HG03342 (cell line): ENCODE measurements at regions not wholly inside any gene's neighbourhood (a gene's known extent, or its start where the extent isn't known, plus 50 kb on each side); places are given as distances from the start of the nearest gene placed in this dataset.
"Not testable (repeated sequence)": the region's sequence is repeated elsewhere in the genome, so short reads cannot be mapped to it uniquely, and the experiment has no call there.

Source experiments
- ATAC-seq: cut with Tn5 transposase; IDR thresholded peaks from one replicate; pipeline ENCODE4 v1.9.1; 2021; ENCODE audit warnings: mild to moderate bottlenecking, moderate library complexity; ENCODE audit not compliant: unreplicated experiment

GRCh38 chr9:81811688-81812087, 116.5 kb upstream of the SPATA31D4 start:
- not testable (repeated sequence) for ATAC-seq

DNA sequence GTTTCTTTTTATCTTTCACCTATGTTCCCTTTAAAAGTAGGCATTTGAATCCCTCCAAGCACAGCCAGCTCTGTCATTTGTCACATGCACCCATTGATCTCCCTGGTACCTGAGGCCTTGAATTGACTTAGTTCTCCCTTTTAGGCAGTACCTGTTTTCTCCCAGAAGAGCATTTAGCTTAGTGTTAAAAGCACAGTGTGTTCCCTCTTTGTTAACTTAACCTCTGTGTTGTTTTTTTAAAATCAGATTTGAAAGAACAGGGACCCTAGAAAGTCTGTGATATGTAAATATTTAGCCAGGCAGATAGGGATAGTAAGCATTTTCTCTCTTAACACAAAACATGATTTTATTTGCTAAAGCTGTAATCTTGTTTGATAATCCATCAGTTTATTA, 113.8 kb upstream of the SPATA31D4 start:
- ATAC-seq: peak; percentile 8

DNA sequence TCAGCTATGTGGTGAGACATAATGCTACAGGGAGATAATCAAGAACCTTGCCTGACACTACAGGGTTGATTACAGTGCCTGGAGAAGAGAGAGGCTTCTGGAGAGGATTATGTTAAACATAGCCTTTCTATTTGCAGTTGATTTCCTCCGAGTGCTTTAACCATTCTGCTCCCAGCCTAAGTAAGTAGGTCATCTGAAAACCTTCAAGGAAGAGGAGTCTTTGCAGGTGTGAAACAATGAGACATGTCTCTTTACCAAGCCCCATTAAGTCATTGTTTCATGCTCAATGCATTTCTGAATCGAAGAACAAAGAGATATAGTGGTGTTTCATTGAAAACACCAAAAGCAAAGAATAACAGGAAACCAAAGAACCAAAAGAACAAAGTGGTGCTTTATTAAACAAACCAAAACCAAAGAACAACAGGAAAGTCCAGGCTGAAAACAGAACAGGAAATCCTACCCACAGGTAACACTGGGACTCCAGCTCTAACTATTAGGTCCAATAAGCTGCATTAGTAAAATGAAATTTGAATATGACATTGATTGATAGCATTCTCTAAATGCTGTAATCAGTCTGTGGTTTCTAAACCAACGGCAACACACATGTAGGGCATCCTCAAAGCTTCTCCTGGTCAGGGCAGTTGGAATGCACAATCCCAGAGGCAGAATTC, 113.3 kb upstream of the SPATA31D4 start:
- ATAC-seq: peak; percentile 84

DNA sequence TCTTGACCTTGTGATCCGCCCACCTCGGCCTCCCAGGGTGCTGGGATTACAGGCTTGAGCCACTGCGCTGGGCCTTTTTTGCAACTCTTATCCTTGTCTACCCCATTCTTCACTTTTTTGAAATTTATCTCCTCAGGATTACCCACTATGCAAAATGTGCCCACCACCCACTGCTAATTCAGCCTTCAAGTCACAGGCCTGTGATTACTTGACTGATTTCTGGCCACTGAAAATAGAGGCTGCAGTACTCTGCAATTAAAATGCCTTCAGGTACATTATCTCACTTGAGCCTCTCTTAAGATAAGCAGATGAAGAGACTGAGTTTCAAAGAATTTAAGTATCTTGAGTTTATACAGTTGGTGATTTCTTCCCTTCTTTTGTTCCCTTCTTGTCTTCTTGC, 112.4 kb upstream of the SPATA31D4 start:
- ATAC-seq: no peak

GRCh38 chr9:81819155-81819554, 109.1 kb upstream of the SPATA31D4 start:
- ATAC-seq: no peak

DNA sequence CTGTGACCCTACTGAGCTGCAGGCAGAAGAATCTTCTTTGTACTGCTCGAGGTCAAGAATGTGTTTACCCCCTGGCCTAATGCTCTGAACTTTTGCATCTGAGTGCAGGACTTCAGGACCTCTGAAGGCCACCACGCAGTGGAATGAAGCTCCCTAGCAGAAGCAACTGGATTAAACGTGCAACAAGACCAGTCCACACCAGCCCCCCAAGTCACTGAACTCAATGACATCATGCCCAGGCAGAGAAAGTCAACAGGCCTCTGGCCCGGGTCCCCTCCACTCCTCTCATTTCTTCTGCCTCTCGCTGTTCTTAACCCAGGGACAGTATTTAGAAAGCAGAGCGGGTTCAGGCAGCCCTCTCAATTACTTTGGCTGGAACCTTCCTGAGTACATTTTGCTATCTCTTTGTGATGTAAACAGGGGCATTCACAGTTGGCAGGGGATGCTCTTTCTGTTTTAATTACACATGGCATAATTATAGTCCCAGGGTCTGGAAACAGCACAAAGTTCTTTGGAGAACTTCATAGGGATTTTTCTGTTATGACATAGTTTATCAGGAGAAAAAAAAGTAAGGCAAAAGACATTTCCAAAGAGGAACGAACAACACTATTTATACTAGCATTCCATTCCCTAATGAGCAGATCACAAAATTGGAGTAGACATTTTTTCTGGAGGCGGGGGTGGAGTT, 108.2 kb upstream of the SPATA31D4 start:
- ATAC-seq: no peak

GRCh38 chr9:81822301-81822865, 105.8 kb upstream of the SPATA31D4 start:
- no peak for ATAC-seq

GRCh38 chr9:81822967-81823366, 105.3 kb upstream of the SPATA31D4 start:
- ATAC-seq: no peak

DNA sequence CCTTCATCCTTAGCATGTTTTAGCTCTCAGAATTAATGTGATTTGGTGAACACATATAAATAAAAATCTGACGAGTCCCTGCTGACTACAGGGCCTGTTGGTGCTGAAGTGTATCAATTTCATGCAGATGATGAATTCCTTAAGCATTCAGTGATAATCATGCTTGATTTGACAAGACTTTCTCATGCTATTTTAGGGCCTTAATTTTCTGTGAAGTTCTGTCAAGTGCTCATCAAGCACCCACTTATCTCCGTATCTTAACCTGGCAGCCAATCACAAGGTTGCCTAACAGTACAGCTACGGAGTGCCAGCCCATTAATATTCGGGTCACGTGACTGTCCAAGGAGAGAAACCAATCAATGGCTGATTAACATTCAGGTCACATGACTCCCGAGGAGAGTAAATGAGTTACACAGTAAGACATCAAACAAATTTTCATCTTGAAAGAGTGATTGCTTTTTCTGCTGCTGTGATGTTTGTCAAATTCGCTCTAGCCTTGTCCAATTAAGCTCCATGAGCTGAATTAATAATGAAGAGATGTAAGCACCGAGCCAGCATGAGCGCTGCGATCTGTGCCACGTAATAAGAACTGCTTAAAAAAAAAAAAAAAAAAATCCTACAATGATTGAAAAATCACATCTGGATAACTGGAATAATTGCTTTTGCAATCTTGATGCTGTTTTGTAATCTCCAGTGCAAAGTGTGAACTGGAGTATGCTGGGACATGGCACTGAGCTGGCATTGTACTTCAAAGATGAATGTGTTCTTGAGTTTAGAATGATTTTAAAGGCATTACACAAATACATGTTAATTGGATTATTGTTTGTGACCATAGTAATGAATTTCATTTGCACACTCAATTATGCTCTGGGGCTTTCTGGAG, 104.3 kb upstream of the SPATA31D4 start:
- no peak for ATAC-seq

DNA sequence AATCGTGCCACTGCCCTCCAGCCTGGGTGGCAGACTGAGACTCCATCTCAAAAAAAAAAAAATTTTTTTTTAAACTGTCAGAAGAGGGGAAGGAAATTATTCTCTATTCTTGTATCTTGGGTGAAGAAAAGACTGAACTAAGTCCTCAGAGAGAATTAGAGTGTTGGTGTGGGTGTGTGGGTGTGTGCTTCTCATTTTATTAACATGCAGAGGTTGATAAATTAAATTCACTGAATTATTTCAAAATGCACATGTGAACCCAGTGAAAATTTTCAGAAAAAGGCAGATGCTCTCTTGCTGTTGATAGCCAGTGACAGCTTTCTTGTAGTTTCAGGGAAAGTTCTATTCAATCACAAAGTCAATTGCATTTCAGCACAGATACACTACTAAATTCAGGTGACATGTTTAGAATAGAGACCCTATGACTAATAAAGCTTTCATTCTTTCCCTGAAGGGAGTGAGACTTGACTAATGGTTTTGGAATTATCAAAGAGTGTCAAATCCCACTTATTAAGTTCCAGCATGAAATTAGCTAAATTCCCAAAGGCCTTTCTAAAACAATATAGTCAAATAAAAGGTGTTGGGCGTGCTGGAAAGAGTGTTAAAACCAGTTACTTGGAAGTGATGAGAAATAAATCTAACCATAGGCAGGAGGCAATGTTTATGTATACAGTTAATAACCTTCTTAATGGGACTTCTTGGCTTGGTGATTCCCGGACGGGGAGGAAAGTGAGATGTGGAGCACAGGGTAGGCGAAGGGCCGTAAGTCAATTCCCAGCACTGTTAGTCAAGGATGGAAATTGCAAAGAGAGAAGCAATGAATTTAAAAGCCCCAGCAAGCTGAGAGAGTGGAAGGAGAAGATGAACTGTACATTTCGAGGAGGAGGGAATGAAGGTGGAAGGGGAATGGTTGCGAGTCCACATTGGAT, 103.2 kb upstream of the SPATA31D4 start:
- no peak for ATAC-seq

DNA sequence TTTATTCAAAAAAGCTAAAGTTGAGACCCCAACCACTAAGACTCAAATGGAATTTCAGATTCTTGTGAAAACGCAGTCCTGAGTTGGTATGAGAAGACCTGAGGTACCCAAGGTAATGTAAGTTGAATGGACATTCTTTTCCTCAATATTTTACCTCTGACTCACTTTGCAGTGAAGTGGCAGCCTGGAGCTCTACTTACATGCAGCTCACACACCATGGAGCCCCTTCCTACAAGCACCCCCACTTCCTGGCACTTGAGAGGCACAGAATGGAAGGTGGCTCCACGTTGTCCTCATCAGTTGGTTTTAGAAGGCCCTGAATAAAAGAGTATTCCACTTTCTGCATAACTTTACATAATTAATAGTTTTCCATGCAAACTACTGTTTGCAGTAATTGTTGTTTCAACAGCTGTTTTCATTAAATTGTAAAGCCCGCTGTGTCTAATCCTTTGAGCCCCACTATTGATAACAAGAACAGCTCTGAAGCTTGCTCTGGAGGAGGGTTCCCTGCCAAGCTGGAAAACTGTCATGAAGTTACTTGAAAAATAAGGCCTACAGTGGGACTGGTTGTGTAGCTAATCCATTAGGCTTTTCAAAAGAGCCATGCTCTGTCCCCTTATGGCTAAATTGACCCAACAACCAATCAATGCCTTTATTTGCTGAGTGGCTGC, 102.2 kb upstream of the SPATA31D4 start:
- ATAC-seq: no peak

DNA sequence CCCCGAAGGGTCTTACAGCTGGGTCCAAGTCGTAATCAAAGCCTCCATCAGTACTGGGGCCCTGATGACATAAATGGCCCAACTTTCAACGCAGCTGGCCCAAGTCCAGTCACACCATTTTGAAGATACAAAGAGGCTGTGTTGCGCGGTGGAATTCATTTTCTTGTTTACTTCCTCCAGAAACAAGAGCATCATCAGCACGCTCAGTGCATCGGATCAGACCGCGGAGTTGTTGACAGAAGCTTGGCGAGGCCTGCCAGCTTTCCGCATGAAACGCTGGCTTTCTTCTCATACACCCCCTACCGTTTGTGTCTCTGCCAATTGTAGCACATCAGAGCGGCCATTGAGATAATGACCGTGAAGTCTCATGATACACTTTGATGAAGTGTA, 101.7 kb upstream of the SPATA31D4 start:
- ATAC-seq: no peak

GRCh38 chr9:81827616-81828296, 100.5 kb upstream of the SPATA31D4 start:
- peak; percentile 84 for ATAC-seq

DNA sequence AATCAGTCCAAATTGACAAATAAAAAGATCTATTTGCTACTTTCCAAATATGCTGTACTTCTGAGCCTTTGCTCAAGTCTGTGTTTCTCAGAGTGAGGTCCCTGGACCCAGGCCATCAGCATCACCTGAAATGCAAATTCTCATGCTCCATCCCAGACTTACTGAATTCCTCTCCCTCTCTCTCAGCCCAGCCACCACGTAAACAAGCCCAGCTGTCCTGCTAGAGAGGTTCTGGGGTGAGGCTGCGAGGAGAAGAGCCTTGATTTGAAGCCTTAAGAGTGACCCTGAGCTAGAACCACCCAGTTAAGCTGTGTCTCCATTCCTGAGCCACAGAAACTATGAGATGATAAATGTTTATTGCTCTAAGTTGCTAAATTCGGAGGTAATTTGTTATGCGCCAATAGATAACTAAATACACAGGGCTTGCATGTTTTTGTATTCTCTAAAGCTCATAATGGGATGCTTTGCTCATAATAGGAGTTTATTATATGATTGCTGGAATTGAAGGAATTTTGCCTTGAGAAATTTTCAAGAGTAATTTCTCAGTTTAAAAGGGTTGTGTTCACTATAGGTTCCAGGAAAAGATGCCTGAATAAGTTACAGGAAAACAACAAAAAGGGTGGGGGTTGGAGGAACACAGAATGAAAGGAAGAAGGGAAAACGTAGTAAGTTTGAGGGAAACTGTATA, 98.9 kb upstream of the SPATA31D4 start:
- ATAC-seq: no peak

GRCh38 chr9:81830431-81830830, 97.8 kb upstream of the SPATA31D4 start:
- not testable (repeated sequence) for ATAC-seq

DNA sequence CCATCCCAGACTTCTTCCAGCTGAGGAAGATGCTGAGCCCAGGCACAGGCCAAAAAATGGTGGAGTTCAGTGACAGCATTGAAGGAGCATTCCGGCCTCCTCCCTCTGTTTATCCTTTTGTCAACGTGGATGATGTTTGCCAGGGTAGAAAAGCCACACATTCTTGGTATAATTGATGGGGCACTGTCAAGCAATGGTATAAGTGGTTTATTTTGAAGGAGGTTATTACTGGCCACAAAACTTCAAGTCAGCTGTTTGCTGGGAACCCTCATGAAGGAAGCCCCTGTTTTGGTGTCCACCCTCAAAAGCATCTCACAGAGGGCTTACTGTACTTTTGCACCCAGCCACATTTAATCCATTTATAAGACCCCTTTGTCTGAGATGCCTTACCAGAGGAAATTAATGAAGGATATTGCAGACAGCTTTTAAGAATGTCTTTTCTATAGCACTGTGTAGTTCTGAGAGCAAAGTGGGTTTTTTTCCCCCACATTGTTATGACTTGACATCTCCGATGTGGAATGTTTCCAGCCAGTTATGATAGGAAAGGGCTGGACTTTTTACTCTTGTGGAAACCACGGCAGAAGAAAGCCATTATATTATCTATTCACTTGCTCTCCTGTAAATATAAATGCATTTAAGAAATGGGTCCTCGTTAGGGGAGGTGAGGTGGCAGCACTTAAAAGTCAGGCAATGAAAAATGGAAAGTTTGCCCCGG, 95.5 kb upstream of the SPATA31D4 start:
- no peak for ATAC-seq

DNA sequence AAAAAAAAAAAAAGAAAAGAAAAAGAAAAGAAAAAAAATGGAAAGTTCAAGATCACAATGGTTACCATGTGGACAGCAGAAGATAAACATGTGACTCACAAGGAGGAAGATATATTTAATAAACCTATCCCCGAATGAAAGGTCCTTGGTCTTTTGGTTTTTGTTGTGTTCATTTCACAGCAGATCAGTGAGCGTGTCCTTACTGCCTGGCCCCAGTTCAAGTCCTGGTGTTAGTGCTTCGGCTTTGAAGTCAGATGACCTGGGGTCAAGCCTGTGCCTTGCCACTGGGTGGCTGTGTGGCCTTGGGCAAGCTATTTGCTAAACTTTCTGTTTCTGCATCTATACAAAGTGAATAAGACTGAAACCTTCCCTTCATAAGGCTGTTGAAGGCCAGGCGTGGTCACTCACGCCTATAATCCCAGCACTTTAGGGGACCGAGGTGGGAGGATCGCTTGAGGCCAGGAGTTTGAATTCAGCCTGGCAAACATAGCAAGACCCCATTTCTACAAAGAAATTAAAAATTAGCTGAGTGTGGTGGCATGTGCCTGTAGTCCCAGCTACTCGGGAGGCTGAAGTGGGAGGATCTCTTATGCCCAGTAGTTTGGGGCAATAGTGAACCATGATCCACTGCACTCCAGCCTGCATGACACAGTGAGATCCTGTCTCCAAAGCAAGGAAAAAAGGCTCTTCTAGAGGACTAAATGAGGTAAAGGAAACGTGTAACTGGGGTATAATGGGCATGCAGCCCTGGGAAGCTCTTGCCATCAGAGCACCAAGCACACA, 94.5 kb upstream of the SPATA31D4 start:
- no peak for ATAC-seq
